HG02970 (cell line): ENCODE measurements at regions not wholly inside any gene's neighbourhood (a gene's known extent, or its start where the extent isn't known, plus 50 kb on each side); places are given as distances from the start of the nearest gene placed in this dataset.

Source experiments
- ATAC-seq: cut with Tn5 transposase; IDR thresholded peaks from one replicate; pipeline ENCODE4 v1.9.1; 2021; ENCODE audit warnings: mild to moderate bottlenecking, moderate library complexity, moderate number of reproducible peaks; ENCODE audit not compliant: unreplicated experiment, low FRiP score

DNA sequence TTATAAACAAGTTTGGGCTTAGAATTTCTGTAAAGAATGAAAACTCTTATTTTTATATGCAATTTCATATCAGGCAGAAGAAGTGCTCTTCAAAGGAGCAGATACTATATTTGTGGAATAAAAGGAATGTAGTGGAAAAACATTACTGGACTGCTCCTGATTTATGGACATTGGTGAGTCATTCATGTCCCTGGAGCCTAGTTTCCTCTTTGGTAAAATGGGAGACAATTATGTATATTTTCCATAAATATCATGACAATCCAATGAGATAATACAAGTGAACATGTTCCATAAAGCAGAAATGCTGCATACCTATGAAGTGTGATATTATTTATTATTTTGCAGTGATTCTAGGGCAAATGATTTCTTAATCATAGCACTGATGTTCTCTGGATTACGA lies 445.8 kb upstream of the CITED2 start:
- ATAC-seq = no peak

DNA sequence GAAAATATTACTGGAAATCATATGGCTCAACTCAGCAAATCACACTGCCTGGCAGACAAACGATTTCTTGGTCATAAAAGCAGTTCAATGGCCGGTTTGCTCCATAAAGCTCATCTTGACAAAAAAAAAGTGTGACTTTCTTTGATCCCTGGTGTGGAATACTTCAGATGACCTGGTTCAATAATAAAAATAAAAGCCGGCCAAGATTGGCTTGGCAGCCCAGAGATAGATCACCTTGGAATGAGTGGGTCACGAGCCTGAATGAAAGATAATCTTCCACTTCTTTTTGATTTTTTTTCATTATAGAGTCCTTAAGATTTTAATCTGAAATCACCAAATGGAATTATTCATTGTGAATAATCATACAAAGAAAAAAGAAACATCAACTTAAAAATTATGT lies 445.3 kb upstream of the CITED2 start:
- ATAC-seq = no peak

DNA sequence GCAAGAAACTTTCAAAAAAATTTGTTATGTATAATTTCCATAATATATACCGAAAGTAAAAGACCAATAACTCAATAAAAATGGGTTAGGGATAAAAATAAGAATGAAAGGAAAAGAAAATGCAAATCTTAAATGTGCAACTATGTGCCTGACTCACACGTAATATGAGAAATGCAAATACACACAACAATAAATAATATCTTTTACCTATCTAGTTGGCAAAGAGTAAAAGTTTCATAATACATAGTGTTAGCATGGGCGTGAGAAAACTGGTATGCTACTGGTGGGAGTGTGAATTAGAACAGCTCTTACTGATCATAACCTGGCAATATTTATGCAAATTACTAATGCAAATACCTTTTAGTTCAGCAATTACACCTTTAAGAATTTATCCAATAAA lies 438.5 kb upstream of the CITED2 start:
- ATAC-seq = no peak

DNA sequence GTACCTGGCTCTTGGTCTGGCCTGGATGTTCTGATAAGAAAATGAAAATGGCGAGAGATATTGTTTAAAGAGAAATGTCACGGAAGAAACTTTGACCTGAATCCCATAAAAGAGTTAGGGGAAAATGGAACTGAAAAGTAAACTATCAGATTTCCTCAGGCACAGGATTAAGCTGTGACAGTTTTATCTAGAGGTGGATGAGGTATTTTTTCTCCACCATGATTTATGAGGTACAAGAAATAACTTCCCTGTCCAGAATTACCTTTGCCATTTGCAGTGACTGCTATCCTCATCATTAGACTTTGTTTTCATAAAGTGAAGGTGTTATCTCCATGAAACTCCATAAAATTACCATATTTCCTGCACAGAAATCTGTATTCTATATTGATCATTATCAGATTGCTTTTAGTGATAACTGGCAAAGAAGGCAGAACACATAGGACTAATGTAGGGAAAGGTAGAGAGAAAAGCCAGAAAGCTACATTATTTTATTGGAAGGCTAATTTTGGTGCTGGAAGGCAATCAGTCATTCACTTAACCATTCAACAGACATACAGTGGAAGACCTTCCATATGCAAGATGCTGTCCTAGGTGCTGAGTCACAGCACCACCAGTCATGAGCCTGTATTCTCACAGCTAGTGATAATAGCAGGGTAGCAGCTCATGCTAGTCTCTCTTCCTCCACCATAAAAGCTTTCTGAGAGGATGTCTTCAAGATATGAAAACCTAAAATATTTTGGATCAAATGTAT lies 427.3 kb upstream of the CITED2 start:
- ATAC-seq = no peak

DNA sequence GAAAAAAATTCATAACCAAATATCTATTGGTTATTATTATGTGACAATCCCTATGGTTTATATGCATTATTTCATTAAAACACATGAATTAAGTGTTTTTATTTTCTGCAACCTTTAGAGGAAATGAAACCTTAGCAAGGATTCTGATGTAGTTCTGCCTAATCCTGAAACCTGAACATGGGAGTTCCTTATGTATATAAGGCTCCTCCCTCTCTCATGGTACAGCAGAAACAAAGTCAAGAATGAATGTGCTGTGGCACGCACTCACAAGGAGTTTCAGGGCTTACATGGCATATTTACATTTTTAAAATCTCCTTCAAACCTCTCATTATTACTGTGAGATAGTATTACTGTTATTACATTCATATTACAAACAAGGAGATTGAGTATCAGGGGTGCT lies 426.4 kb upstream of the CITED2 start:
- no peak for ATAC-seq

DNA sequence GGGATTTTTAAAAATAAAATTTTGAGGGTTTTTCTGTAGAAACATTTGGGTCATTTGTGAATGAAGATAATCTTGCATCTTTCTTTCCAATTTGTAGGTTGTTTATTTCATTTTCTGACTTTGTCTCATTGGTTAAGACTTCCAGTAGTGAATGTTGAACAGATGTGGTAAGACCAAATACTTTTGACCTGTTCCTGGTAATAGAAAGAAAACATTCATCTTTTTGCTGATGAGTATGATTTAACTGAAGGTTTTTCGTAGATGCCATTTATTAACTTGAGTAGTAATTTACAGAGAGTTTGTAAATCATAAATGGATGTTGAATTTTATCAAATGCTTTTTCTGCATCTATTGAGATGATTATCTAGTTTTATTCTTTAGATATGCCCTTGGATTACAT lies 416.1 kb upstream of the CITED2 start:
- no peak for ATAC-seq

DNA sequence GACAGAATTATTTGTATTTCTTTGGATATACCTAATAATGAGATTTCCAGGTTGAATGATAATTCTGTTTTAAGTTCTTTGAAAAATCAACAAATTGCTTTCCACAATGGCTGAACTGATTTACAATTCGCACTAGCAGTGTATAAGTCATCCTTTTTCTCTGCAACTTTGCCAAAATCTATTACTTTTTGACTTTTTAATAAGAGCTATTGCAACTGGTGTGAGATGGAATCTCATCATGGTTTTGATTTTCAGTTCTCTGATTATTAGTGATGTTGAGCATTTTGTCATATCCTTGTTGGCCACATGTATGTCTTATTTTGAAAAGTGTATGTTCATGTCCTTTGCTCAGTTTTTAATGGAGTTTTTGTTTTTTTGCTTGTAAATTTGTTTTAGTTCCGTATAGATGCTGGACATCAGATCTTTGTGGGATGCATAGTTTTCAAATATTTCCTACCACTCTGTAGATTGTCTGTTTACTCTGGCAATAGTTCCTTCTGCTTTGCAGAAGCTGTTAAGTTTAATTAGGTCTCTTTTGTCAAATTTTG lies 409.8 kb upstream of the CITED2 start:
- no peak for ATAC-seq

DNA sequence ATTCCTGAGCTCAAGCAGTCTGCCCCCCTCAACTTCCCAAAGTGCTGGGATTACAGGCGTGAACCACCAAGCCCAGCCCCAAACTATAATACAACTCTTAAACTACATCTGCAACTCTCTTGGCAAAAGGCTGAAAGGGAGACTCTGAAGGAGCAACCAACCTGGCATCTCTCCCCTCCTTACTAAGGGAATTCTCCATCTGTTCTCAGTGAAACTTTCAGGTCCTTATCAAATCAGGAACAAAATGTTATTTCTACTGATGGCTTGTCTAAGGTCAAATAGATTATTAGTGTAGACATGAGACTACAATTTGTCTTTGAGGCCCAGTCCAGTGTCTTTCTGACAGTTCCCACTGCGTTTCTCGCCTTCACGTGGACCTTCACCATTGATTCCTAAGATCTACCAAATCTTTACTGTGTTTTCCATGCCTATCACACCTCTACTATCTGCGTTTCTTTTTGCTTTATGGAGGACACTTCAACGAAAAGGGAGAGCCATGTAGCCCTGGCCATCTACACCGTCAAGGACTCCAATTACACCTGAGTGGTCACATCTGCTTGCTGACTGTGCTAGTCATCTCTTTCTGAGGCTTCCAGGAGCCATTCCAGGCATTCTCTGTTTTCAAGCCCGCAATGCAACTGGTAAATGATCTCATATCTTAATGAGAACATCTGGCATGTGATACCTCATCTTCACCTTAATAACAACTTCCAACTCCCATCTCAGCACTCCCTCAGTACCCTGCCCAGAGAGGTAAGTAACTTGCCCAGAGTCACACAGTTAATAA lies 405.7 kb upstream of the CITED2 start:
- no peak for ATAC-seq

DNA sequence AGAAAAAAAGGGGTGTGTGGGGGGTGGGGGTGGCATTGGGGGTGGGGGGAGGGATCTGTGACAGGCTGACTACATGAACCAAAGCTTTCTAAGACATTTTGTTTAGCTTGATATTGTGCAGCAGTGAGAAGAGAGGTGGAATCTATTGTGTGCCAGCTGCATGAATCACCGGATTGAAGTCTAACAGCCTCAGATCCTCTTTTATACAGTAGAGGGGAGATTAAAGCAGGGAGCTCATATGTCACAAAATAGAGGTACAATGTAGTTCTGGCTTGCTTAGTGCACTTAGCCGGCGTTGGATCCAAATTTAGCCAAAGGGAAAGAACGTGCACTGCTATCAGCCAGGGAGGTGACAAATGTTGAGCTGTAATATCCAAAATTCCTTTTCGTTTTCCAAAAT lies 404.2 kb upstream of the CITED2 start:
- ATAC-seq = no peak

DNA sequence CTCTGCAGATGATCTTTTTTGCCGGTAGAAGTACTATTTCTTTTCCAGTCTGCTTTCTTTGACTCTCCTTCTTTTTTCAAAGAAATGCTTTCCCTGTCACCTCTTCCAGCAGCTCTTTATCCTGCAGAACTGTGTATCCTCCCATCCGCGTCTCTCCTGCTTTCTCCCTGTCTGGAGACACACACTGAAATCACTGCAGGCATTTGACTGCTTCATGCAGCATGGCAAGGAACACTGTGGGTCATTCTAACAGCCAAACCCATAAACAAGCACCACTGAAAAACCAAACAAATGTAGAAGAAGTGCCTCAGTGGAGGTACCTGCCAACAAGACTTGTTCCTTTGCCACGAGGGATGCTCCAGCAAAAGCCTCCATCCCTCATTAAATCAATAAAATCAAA lies 403.7 kb upstream of the CITED2 start:
- no peak for ATAC-seq

DNA sequence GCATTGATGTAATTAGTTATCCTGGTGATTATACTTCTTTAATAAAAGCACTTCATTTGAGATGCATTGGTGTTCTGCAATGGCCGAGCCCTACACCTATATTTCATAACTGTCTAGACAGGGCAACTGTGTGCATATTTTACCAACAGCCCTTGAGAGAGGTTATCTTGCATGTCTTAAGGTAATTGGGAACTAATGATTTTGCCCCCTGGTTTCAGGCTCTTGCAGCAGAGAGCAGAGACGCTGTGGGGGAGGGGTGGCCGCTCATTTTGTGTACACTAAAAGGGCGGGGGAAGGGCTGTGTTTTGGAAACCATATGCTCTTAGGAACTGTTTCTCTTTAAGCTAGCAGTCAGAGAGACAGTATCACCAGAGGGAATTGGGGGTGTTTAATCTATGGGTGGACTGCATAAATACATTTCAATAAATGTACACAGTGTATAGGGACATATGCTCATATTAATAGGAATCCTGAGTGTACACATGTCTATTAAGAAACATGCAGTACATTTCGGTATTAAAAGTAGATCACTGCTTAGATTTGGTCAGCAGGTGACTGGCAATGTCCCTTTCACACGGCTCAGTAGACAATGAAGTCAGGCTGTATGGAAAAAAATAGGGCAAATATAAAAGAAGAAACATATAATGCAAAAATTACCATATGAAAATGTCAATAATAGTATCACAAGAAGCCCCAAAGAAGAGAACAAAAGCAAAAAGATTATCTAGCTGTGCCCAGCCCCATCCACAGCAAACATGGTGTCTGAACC lies 402.9 kb upstream of the CITED2 start:
- ATAC-seq = no peak

DNA sequence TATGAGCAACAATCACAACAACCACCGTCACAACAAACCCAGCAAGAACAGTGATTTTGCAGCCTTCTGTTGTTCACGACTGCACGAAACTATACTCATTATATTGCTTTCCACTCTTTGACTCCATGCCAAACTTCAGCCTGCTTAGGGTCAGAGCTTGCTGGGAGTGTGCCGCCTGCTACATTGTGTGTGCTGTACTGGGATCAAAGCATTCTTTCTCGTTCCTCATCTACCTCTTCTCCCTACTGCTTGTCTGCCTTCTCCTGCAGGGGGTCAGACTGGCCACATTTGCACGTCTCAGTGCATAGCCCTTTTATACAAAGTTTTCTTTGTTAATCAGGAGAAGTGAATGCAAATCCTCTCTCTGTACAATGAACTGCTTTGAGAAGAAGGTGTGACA lies 401.6 kb upstream of the CITED2 start:
- ATAC-seq = no peak

DNA sequence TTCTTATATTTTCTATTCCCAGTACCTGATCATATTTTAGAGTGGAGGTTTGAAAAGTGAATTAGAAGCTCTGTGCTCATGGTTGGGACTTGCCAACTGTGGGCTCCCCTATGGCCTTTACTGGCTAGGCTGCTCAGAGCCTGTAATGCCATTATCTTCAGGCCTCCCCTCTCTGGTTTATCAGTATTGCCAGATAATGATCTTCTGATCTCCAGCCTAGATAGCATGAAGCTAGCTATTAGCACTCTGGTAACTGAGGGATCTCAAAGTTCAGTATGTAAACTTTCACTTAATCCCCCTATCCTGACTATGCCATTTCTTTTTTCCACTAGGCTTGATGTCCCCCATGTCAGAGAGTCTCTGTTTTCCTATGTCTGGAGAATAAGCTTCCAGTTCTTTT lies 393.7 kb upstream of the CITED2 start:
- ATAC-seq = no peak

DNA sequence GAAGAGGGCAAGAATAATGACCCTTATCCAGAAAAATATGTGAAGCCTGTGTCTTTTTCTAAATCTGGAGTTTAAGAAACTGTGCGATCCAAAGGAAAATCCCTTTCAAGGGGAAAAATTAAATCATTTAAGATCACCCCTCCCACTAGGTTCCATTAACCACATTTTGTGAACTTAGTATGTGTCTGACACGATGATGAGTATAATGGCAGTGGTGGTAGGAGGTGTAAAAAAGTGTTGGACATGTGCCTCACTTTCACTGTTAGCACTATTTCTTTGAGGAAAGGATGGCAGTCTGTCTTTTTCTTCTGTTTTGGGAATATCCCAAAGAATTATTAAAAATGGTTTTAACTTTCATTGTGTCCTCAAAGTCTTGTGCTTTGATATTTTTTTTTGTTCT lies 392.3 kb upstream of the CITED2 start:
- ATAC-seq = no peak

DNA sequence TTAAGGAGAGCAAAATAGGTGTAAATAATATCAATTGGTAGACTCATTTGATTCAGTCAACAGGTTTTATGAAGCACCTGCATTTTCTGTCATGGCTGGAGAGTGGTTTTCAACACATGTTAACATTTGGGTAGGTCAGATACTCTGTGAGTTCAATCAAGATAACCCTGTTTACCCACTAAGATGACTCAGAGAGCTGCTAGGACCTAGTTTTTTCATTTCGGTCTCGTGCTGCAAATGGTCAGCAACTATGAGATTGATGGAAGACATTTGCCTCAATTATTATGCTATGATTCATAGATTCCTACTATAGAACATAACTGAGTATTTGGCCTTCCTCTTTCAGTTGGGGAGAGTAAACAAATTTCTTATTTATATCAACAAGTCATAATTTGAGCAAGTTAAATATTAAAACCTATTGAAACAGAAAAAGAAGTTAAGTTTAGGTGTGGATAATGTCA lies 391.4 kb upstream of the CITED2 start:
- no peak for ATAC-seq

DNA sequence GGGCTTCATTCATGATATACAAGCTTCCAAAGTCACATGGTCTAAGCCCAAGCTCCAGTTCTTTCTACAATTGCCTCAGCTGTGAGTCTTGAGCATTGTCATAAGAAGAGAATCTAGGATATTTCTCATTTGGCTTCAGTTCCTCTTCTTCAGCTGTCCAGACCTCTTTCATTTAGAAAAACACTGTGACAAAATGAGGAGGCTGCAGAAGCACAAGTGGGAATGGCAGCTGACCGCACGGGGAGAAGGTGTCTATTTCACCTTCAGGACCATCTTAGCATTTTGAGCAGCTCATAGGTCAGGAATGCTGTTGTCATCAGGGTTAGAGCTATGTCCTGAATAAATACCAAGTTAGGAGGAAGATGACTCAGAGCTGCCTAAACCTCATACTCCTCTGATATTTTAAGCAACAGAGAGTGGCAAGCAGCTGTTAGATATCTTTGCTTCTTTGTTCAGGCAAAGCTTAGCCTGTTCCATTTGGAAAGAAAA lies 390.1 kb upstream of the CITED2 start:
- peak; percentile 76 for ATAC-seq

DNA sequence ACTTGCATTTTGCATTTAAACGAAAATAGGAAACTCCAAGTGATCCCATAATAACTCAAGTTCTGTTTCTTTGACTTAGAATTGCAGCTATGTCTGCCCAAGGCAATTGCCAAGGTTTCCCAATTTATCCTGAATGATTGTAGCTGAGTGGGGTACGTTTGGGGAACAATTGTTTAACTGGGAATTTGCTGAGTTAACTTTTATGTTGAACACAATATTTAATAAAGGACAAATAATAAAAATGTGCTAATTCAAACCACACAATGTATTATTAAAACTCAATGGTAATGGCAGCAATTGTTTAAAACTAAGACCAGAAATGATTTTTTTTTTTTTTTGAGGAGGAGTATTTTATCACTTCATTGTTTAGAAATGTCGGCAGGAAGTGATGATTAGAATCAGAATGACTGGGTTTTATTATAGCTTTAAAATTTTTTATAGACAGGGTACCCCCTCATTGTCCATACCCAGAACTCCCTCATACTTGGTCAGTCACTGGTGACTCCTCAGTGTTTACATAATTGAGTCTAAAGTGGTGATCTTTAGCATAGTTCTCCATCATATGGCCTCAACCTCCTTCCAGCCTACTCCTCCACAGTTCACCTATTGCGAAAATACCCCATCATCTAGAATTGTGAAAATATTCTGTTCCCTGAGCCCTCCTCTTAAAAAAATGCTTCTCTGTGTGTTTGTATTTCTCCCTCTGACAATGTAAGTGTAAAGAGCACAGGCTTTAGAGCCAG lies 389.2 kb upstream of the CITED2 start:
- no peak for ATAC-seq

DNA sequence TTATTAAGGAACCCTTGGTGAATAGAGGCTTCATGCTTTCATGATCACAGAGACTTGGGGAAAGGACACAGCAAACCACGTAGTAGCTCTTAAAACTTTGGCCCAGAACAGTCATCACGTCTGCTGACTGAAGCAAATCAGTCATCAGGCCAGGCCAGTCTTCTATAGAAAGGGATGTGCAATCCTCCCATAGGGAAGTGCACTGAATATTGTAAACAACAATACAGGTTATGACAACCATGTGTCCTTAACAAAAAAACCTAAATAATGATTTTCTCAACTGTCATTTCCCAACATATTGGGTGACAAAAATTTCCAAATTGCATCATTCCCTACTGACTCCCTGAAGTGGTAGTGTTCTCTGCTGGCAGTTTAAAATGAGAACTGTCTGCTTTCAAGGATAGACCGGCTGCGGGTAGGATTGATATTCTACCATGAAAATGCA lies 388.2 kb upstream of the CITED2 start:
- ATAC-seq = no peak

DNA sequence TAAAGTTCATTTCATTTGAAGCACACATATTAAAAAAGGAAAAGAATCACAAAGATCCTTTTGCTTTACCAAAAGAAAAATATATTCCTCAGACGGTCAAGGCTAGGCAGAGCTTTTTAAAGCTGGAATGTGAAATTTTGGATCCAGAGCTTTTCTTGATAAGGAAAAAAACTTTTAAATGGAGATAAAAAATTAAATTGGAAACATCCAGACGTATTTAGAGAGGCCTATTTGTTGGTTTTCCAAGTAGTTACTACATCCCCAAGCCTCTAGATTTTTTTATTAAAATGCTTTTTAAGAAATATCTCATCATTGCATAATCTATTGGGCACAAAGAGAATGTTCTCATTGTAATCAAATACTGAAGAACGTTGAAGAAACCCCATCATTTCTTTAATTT lies 385.7 kb upstream of the CITED2 start:
- ATAC-seq = no peak

DNA sequence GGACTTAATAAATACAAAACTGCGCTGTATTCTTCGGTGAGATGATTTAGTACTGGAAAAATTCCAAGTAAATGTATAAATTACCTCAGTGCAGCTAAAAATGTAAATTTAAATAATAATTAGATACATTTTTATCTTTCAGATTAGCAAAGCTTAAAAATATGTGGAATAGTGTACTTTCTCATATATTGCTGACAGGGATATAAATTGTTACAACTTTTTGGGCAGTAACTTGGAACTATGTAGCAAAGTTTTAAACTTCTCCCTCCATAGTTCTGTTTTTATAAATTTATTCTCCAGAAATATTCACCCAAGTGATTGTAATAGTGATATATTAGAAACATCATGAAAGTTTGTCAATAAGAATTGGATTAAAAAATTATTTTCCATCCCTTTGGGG lies 384.6 kb upstream of the CITED2 start:
- ATAC-seq = no peak
